PC-9 (cell line): ENCODE measurements at regions not wholly inside any gene's neighbourhood (a gene's known extent, or its start where the extent isn't known, plus 50 kb on each side); places are given as distances from the start of the nearest gene placed in this dataset.

Experiments used
- BruUV-seq: library from RNA; stranded (reverse); fragments of 400-500 nt; replicated peaks from 2 replicates; lab custom pipeline; 2021; lab: Mats Ljungman, UMichigan
- CTCF ChIA-PET: fragments of 300-600 bp; sonication (Branson Sonifier 250); formaldehyde crosslinking; loops from one replicate; lab custom pipeline; 2022; ENCODE audit warnings: antibody characterized with exemption; lab: Charles Lee
- POLR2A ChIA-PET: fragments of 300-600 bp; sonication (Branson Sonifier 250); formaldehyde crosslinking; loops from one replicate; lab custom pipeline; 2022; ENCODE audit warnings: antibody characterized with exemption; ENCODE audit not compliant: unreplicated experiment; lab: Charles Lee
- DNase-seq, 2 experiments: peaks; one replicate each; pipeline versions ENCODE4 v3.0.0 to v3.0.0-alpha.2; 2015 to 2022; ENCODE audit warnings: mixed read lengths in 1 of 2
- H2AFZ ChIP-seq: fragments of 200-600 bp; sonication (generic); 2 replicates; pipeline ENCODE4 v1.8.1; 2017; ENCODE audit warnings: antibody characterized with exemption
- H3F3A ChIP-seq: fragments of 200-600 bp; sonication (generic); 2 replicates; pipeline ENCODE4 v1.8.1; 2017; ENCODE audit warnings: antibody characterized with exemption, mild to moderate bottlenecking, low read depth; ENCODE audit not compliant: insufficient read depth
- H3K27ac ChIP-seq: fragments of 200-600 bp; sonication (generic); 2 replicates; pipeline ENCODE4 v1.6.1; 2016; ENCODE audit warnings: mixed run types
- H3K27me3 ChIP-seq: fragments of 200-600 bp; sonication (generic); 2 replicates; pipeline ENCODE4 v1.6.1; 2016; ENCODE audit warnings: low read depth, mixed run types; ENCODE audit not compliant: insufficient read depth
- H3K36me3 ChIP-seq: fragments of 200-600 bp; sonication (generic); 2 replicates; pipeline ENCODE4 v1.6.1; 2016; ENCODE audit warnings: low read depth, mixed run types
- H3K4me1 ChIP-seq: fragments of 200-600 bp; sonication (generic); replicated peaks from 2 replicates; pipeline ENCODE4 v1.6.1; 2016; ENCODE audit warnings: mixed run types; ENCODE audit not compliant: insufficient read depth
- H3K4me2 ChIP-seq: fragments of 200-600 bp; sonication (generic); 2 replicates; pipeline ENCODE4 v1.6.1; 2017; ENCODE audit warnings: mixed run types
- H3K4me3 ChIP-seq: fragments of 200-600 bp; sonication (generic); 2 replicates; pipeline ENCODE4 v1.6.1; 2016; ENCODE audit warnings: mixed run types
- H3K79me2 ChIP-seq: fragments of 200-600 bp; sonication (generic); 2 replicates; pipeline ENCODE4 v1.6.1; 2017; ENCODE audit warnings: low read depth, mixed run types
- H3K9me2 ChIP-seq: fragments of 200-600 bp; sonication (generic); 2 replicates; pipeline ENCODE4 v1.8.1; 2017; ENCODE audit warnings: mild to moderate bottlenecking; ENCODE audit not compliant: insufficient read depth
- H3K9me3 ChIP-seq: fragments of 200-600 bp; sonication (generic); 2 replicates; pipeline ENCODE4 v1.8.1; 2016; ENCODE audit warnings: low read depth; ENCODE audit not compliant: insufficient read depth
- H4K20me1 ChIP-seq: fragments of 200-600 bp; sonication (generic); 2 replicates; pipeline ENCODE4 v1.8.1; 2017; ENCODE audit not compliant: insufficient read depth
- CTCF ChIP-seq: fragments of 200-600 bp; sonication (generic); conservative IDR thresholded peaks from 2 replicates; pipeline ENCODE4 v1.6.1; 2017; ENCODE audit warnings: mixed run types, antibody characterized with exemption, mild to moderate bottlenecking, moderate library complexity
- EZH2 ChIP-seq: fragments of 200-600 bp; sonication (generic); IDR thresholded peaks from 2 replicates; pipeline ENCODE4 v1.8.0; 2017; ENCODE audit warnings: antibody characterized with exemption, low read depth
- intact Hi-C: fragments of 100-400 bp; cut with micrococcal nuclease; formaldehyde crosslinking; loops from one replicate; pipeline ENCODE4 v1.10.0; 2022; ENCODE audit not compliant: unreplicated experiment

GRCh38 chr7:81300753-81301152 is 381.9 kb upstream of the SEMA3C start:
- Histone ChIP-seq H3K27me3 (no peaks in the 10 kb centered on the region), H3K4me2 (no peak overlapping the region), H4K20me1 (no peaks in the 10 kb centered on the region), H3K4me1 (peaks cover 21% of the 10 kb centered on the region), H3K9me3 (no peaks in the 10 kb centered on the region), H3K27ac (no peak overlapping the region), H3K79me2 (no peaks in the 10 kb centered on the region), H3F3A (0 out of 2 replicates have a peak, but pooled peaks cover 12% of the 10 kb centered on the region), H3K9me2 (peaks cover 3% of the 10 kb centered on the region; the same call in 1 of the 2 replicates), H2AFZ (no peak overlapping the region), H3K4me3 (no peak overlapping the region), H3K36me3 (no peaks in the 10 kb centered on the region)
- no peak for TF ChIP-seq CTCF
- TF ChIP-seq EZH2: no peak
- ChIA-PET CTCF (no interaction called here), POLR2A (no interaction called here)
- intact Hi-C loops: no loop called here
- DNase-seq: no peak
- no TSS peak for BruUV-seq

GRCh38 chr7:81299711-81300110 is 380.9 kb upstream of the SEMA3C start:
- intact Hi-C loops: loop anchor here (1.0 to 5.0 kb wide), 4 partner anchors 14 to 226 kb away; no protein-coding TSS in a partner anchor
- DNase-seq: no peak

DNA sequence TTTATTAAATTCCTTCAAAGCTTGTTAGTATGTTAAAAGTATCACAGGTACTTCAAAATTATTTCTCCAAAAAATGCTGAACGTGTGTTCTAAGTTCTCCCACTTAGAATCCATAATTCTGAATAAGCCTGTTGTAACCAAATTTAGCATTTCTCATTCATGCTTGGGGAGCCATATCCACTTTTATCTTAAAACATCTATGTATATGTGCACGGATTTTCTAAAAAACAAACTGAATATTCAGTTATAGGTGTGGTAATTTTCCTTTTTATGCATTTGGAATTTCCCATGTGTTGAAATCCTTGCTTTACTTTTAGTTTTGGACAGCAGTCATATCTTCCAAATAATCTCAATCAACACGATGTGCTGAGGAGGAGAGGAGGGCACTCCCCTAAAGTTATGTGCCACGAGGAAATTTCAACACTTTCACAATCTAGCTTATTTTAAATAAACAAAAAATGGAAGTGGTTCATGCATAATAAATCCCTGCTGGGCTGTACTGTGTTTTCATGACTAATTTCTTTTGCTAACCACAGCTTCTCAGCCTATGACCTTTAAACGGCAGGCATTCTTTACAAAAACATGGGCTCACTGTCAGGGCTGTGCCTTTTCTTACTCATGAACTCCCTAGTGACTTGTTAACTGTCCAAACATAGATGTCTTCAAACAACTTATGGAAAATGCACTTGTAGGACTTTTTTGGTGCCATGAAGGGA is 380.3 kb upstream of the SEMA3C start:
- H3K36me3 ChIP-seq: no peaks in the 10 kb centered on the region
- peak overlapping the region; percentile 31 for H3K27ac ChIP-seq
- 0 out of 2 replicates have a peak, but pooled peaks cover 12% of the 10 kb centered on the region for H3F3A ChIP-seq
- no peaks in the 10 kb centered on the region for H3K9me2 ChIP-seq
- POLR2A ChIA-PET: interaction anchor here (0.5 to 0.6 kb wide), 3 partner anchors 28 to 735 kb away, joined by 3 read pairs; no protein-coding TSS in a partner anchor
- peak overlapping the region; percentile 17; the same call in 1 of the 2 replicates for H3K4me3 ChIP-seq
- peaks cover 21% of the 10 kb centered on the region for H3K4me1 ChIP-seq
- peak; percentile 45 to 94 for DNase-seq
- H3K4me2 ChIP-seq: peak overlapping the region; percentile 60
- H2AFZ ChIP-seq: peak overlapping the region; percentile 52
- CTCF ChIA-PET: interaction anchor here (0.5 kb wide), 1 partner anchor 12 kb away, joined by 3 read pairs; no protein-coding TSS in a partner anchor
- H3K79me2 ChIP-seq: no peaks in the 10 kb centered on the region
- no peaks in the 10 kb centered on the region for H3K9me3 ChIP-seq
- no peak for TF ChIP-seq EZH2
- no TSS peak for BruUV-seq
- intact Hi-C loops: loop anchor here (1.0 to 5.0 kb wide), 4 partner anchors 14 to 226 kb away; no protein-coding TSS in a partner anchor
- no peaks in the 10 kb centered on the region for H3K27me3 ChIP-seq
- H4K20me1 ChIP-seq: no peaks in the 10 kb centered on the region

More at GRCh38 chr7:81299711-81300110, 380.9 kb upstream of the SEMA3C start:
- no peaks in the 10 kb centered on the region for H3K79me2 ChIP-seq
- H3K27ac ChIP-seq: peak overlapping the region; percentile 7; the same call in 1 of the 2 replicates
- H3K36me3 ChIP-seq: no peaks in the 10 kb centered on the region
- no peak overlapping the region; the same call in 1 of the 2 replicates for H3K4me3 ChIP-seq
- peak overlapping the region; percentile 60 for H3K4me2 ChIP-seq
- BruUV-seq: no TSS peak
- H4K20me1 ChIP-seq: no peaks in the 10 kb centered on the region
- H3F3A ChIP-seq: 0 out of 2 replicates have a peak, but pooled peaks cover 12% of the 10 kb centered on the region
- no peaks in the 10 kb centered on the region for H3K9me2 ChIP-seq
- H3K9me3 ChIP-seq: no peaks in the 10 kb centered on the region
- H3K4me1 ChIP-seq: peaks cover 21% of the 10 kb centered on the region
- POLR2A ChIA-PET: no interaction called here
- no peaks in the 10 kb centered on the region for H3K27me3 ChIP-seq
- CTCF ChIA-PET: interaction anchor here (0.7 kb wide), 1 partner anchor 33 kb away, joined by 3 read pairs; no protein-coding TSS in a partner anchor
- TF ChIP-seq CTCF (no peak), EZH2 (no peak)
- H2AFZ ChIP-seq: no peak overlapping the region
